ENCODE measurements at regions not wholly inside any gene's neighbourhood (a gene's known extent, or its start where the extent isn't known, plus 50 kb on each side); places are given as distances from the start of the nearest gene placed in this dataset.
"Not testable (repeated sequence)": the region's sequence is repeated elsewhere in the genome, so short reads cannot be mapped to it uniquely, and the experiment has no call there.

GRCh38 chr5:87511778-87512177, 99.0 kb upstream of the CCNH start:
- TF ChIP-seq CTCF (IDR thresholded peaks at IDR 0.05; ENCODE audit: insufficient read depth, low read depth, low read length); EZH2 (IDR thresholded peaks at IDR 0.05; ENCODE audit: insufficient read depth, low read length): not testable (repeated sequence)
